Gastroesophageal sphincter (tissue), 3 donors: ENCODE measurements at regions not wholly inside any gene's neighbourhood (a gene's known extent, or its start where the extent isn't known, plus 50 kb on each side); places are given as distances from the start of the nearest gene placed in this dataset.

Experiments used
- CTCF ChIP-seq, 4 experiments: fragments of 200-600 bp in 2 of 4; fragments of 450-650 bp in 2 of 4; sonication (generic) in 1 of 4; IDR thresholded peaks; one replicate each; pipeline ENCODE4 v1.5.1; 2017 to 2019; ENCODE audit warnings: antibody characterized with exemption in 4 of 4, mild to moderate bottlenecking in 2 of 4, moderate library complexity in 2 of 4
- POLR2AphosphoS5 ChIP-seq: sonication (generic); formaldehyde crosslinking; IDR thresholded peaks from one replicate; pipeline ENCODE4 v1.6.1; 2017; ENCODE audit warnings: antibody characterized with exemption

GRCh38 chr5:6918255-6918654 lies 205.0 kb downstream of the TENT4A start:
- no peak for TF ChIP-seq CTCF (IDR thresholded peaks at IDR 0.05)
- TF ChIP-seq POLR2AphosphoS5: no peak
